OCI-LY3 (cell line): ENCODE measurements at regions not wholly inside any gene's neighbourhood (a gene's known extent, or its start where the extent isn't known, plus 50 kb on each side); places are given as distances from the start of the nearest gene placed in this dataset.
"Not testable (repeated sequence)": the region's sequence is repeated elsewhere in the genome, so short reads cannot be mapped to it uniquely, and the experiment has no call there.

Experiments
- H2AFZ ChIP-seq: fragments of 200-600, 300-600 bp; shearing (Covaris generic); 2 replicates; pipeline ENCODE4 v1.6.0; 2014; ENCODE audit warnings: antibody characterized with exemption, low read depth, low read length
- H3K27ac ChIP-seq: fragments of 200-600, 300-600 bp; sonication (generic); 2 replicates; pipeline ENCODE4 v1.5.1; 2014; ENCODE audit warnings: mild to moderate bottlenecking, low read length, moderate library complexity, mixed read lengths
- H3K27me3 ChIP-seq: fragments of 200-600, 300-600 bp; sonication (generic); 2 replicates; pipeline ENCODE4 v1.6.1; 2014; ENCODE audit warnings: low read depth, low read length, mixed read lengths
- H3K36me3 ChIP-seq: fragments of 200-600, 300-600 bp; sonication (generic); replicated peaks from 2 replicates; pipeline ENCODE3; 2014; ENCODE audit warnings: low read depth, low read length, mixed read lengths
- H3K4me1 ChIP-seq: fragments of 300-600, 200-600 bp; sonication (generic); 2 replicates; pipeline ENCODE4 v1.6.1; 2014; ENCODE audit warnings: low read length, mixed read lengths
- H3K4me2 ChIP-seq: fragments of 200-600, 300-600 bp; sonication (generic); 2 replicates; pipeline ENCODE4 v1.6.1; 2014; ENCODE audit warnings: low read length, mixed read lengths
- H3K4me3 ChIP-seq: fragments of 300-600, 200-600 bp; sonication (generic); 2 replicates; pipeline ENCODE4 v1.5.1; 2014; ENCODE audit warnings: antibody characterized with exemption, mild to moderate bottlenecking, low read length, moderate library complexity
- H3K79me2 ChIP-seq: fragments of 300-600, 200-600 bp; shearing (Covaris generic); 2 replicates; pipeline ENCODE4 v1.6.1; 2014; ENCODE audit warnings: mild to moderate bottlenecking, low read length, mixed read lengths
- H3K9ac ChIP-seq: fragments of 300-600, 200-600 bp; shearing (Covaris generic); 2 replicates; pipeline ENCODE4 v1.6.0; 2014; ENCODE audit warnings: mild to moderate bottlenecking, low read length, moderate library complexity
- H3K9me3 ChIP-seq: fragments of 200-600, 300-600 bp; shearing (Covaris generic); 2 replicates; pipeline ENCODE4 v1.6.1; 2014; ENCODE audit warnings: low read length, mixed read lengths; ENCODE audit not compliant: insufficient read depth
- H4K20me1 ChIP-seq: fragments of 200-600, 300-600 bp; sonication (generic); 2 replicates; pipeline ENCODE4 v1.6.1; 2016; ENCODE audit warnings: low read length, mixed read lengths; ENCODE audit not compliant: insufficient read depth
- EZH2phosphoT487 ChIP-seq: fragments of 200-600 bp; shearing (Covaris generic); IDR thresholded peaks from 2 replicates; pipeline ENCODE4 v1.6.1; 2018; ENCODE audit warnings: antibody characterized with exemption, mixed run types, low read depth
- TF ChIP-seq, protein P1 (sequence below): fragments of 200-600, 300-600 bp; sonication (generic); IDR thresholded peaks from 2 replicates; pipeline ENCODE4 v1.5.1; 2014; ENCODE audit warnings: antibody characterized with exemption, low read length, low read depth

DNA sequence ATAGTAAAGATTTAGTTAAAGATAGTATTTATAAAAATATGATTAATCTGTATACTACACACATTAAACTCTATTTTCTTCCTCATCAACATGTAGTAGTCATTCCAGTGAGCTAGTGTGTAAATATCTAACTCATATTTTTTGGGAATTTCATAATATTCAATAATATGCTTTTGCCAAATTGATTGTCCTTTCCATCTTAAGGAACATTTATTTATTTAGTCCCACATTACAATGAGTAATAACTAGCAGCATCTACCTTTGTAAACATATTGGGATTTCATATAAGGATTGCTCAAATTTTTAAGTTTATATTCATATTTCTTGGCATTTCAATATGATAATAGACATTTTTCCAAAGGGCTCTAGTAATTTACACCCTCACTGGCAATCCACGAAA lies 53.9 kb upstream of the GOLGA8B start:
- Histone ChIP-seq H3K9me3 (no peaks in the 10 kb centered on the region), H3K27me3 (no peaks in the 10 kb centered on the region), H4K20me1 (no peaks in the 10 kb centered on the region), H3K4me2 (no peak overlapping the region), H3K36me3 (no peaks in the 10 kb centered on the region), H3K9ac (no peak overlapping the region), H3K27ac (no peak overlapping the region), H3K79me2 (no peaks in the 10 kb centered on the region), H3K4me3 (no peak overlapping the region), H2AFZ (no peak overlapping the region), H3K4me1 (no peaks in the 10 kb centered on the region)
- no peak for TF ChIP-seq EZH2phosphoT487
- TF ChIP-seq, protein P1, sequence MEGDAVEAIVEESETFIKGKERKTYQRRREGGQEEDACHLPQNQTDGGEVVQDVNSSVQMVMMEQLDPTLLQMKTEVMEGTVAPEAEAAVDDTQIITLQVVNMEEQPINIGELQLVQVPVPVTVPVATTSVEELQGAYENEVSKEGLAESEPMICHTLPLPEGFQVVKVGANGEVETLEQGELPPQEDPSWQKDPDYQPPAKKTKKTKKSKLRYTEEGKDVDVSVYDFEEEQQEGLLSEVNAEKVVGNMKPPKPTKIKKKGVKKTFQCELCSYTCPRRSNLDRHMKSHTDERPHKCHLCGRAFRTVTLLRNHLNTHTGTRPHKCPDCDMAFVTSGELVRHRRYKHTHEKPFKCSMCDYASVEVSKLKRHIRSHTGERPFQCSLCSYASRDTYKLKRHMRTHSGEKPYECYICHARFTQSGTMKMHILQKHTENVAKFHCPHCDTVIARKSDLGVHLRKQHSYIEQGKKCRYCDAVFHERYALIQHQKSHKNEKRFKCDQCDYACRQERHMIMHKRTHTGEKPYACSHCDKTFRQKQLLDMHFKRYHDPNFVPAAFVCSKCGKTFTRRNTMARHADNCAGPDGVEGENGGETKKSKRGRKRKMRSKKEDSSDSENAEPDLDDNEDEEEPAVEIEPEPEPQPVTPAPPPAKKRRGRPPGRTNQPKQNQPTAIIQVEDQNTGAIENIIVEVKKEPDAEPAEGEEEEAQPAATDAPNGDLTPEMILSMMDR, result no peak

DNA sequence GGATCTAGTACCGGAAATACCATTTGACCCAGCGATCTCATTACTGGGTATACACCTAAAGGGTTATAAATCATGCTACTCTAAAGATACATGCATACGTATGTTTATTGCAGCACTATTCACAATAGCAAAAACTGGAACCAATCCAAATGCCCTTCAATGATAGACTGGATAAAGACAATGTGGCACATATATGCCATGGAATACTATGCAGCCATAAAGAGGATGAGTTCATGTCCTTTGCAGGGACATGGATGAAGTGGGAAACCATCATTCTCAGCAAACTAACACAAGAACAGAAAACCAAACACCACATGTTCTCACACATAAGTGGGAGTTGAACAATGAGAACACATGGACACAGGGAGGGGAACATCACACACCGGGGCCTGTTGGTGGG lies 50.2 kb upstream of the GOLGA8B start:
- H3K36me3 ChIP-seq, H3K4me2 ChIP-seq, H3K27me3 ChIP-seq, H3K27ac ChIP-seq, H3K4me3 ChIP-seq, H3K79me2 ChIP-seq, H3K9me3 ChIP-seq, H3K4me1 ChIP-seq, H2AFZ ChIP-seq, H4K20me1 ChIP-seq, H3K9ac ChIP-seq: not testable (repeated sequence)
